Right lobe of liver (tissue), 6 donors: ENCODE measurements at regions not wholly inside any gene's neighbourhood (a gene's known extent, or its start where the extent isn't known, plus 50 kb on each side); places are given as distances from the start of the nearest gene placed in this dataset.

Experiments
- ATAC-seq, 4 donors: fragments of 200-7000 bp; cut with Tn5 transposase; one replicate each; pipeline ENCODE4 v1.9.1; 2020; ENCODE audit warnings: mild to moderate bottlenecking in 4 of 4, moderate library complexity in 4 of 4
- DNase-seq, 3 donors: peaks; one replicate each; pipeline ENCODE4 v3.0.0-alpha.2; 2020
- H3K27ac ChIP-seq, 3 donors: fragments of 200-600 bp; one replicate each; pipeline ENCODE4 v1.8.0; 2022
- H3K27me3 ChIP-seq, 2 donors: fragments of 200-600 bp; one replicate each; pipeline ENCODE4 v1.8.0; 2022
- H3K36me3 ChIP-seq, 4 donors: fragments of 200-600 bp; sonication (generic) in 1 of 4; one replicate each; pipeline versions ENCODE4 v1.5.1 to v1.8.0; 2017 to 2022; ENCODE audit warnings: control low read depth in 1 of 4
- H3K4me1 ChIP-seq, 4 donors: fragments of 200-600 bp; sonication (generic) in 1 of 4; one replicate each; pipeline versions ENCODE4 v1.5.1 to v1.8.0; 2017 to 2022; ENCODE audit warnings: control low read depth in 1 of 4
- H3K4me3 ChIP-seq, 3 donors: fragments of 200-600 bp; one replicate each; pipeline ENCODE4 v1.8.0; 2022
- H3K9me3 ChIP-seq, 4 donors: fragments of 200-600 bp; sonication (generic) in 1 of 4; one replicate each; pipeline versions ENCODE4 v1.5.1 to v1.8.0; 2017 to 2022; ENCODE audit warnings: control low read depth in 1 of 4
- POLR2A ChIP-seq: fragments of 450-650 bp; IDR thresholded peaks from one replicate; pipeline ENCODE4 v1.6.1; 2017; ENCODE audit warnings: antibody characterized with exemption, mild to moderate bottlenecking
- WGBS: methylation state at CpG from one replicate; pipeline ENCODE4 v1.1.6; 2018; ENCODE audit warnings: low coverage, low lambda C conversion rate; ENCODE audit not compliant: insufficient coverage; ENCODE audit errors: missing lambda C conversion rate; 5-methylcytosine and 5-hydroxymethylcytosine counted together
- intact Hi-C, 2 donors: fragments of 100-400 bp; cut with DNase I; formaldehyde crosslinking; loops; one replicate each; pipeline versions ENCODE4 v1.11.2 to v1.14.1; 2022
- TF ChIP-seq, protein P1 (sequence below), 4 donors: fragments of 200-600 bp in 3 of 4; fragments of 450-650 bp in 1 of 4; IDR thresholded peaks; one replicate each; pipeline versions ENCODE4 v1.5.1 to v1.8.0; 2016 to 2022; ENCODE audit warnings: antibody characterized with exemption in 4 of 4, mild to moderate bottlenecking in 2 of 4
- donor health status: DM: no; HTN: yes; CAD: no.
- donor health status: DM: no; HTN: no; CAD: no.
- donor health status: DM: no; HTN: no; CAD: no.
- donor health status: DM: no; HTN: yes; CAD: no.
- donor health status: DM: no; HTN: yes; CAD: no.

GRCh38 chr14:50023671-50024490, 92.5 kb downstream of the VCPKMT start:
- 72% methylated on average over 8 of the region's 8 CpGs for WGBS
- DNase-seq (no peak), ATAC-seq (no peak)
- Histone ChIP-seq H3K27me3 (no peaks in the 10 kb centered on the region), H3K36me3 (no peaks in the 10 kb centered on the region), H3K27ac (peak overlapping the region in 1 of 3 donors; percentile 22), H3K4me3 (no peak overlapping the region), H3K4me1 (peaks cover 0 to 7% (median 3%) of the 10 kb centered on the region in 4 donors), H3K9me3 (no peaks in the 10 kb centered on the region)
- TF ChIP-seq POLR2A: no peak
- TF ChIP-seq, protein P1, sequence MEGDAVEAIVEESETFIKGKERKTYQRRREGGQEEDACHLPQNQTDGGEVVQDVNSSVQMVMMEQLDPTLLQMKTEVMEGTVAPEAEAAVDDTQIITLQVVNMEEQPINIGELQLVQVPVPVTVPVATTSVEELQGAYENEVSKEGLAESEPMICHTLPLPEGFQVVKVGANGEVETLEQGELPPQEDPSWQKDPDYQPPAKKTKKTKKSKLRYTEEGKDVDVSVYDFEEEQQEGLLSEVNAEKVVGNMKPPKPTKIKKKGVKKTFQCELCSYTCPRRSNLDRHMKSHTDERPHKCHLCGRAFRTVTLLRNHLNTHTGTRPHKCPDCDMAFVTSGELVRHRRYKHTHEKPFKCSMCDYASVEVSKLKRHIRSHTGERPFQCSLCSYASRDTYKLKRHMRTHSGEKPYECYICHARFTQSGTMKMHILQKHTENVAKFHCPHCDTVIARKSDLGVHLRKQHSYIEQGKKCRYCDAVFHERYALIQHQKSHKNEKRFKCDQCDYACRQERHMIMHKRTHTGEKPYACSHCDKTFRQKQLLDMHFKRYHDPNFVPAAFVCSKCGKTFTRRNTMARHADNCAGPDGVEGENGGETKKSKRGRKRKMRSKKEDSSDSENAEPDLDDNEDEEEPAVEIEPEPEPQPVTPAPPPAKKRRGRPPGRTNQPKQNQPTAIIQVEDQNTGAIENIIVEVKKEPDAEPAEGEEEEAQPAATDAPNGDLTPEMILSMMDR (IDR thresholded peaks at IDR 0.05): no peak
- intact Hi-C loops: no loop called here

DNA sequence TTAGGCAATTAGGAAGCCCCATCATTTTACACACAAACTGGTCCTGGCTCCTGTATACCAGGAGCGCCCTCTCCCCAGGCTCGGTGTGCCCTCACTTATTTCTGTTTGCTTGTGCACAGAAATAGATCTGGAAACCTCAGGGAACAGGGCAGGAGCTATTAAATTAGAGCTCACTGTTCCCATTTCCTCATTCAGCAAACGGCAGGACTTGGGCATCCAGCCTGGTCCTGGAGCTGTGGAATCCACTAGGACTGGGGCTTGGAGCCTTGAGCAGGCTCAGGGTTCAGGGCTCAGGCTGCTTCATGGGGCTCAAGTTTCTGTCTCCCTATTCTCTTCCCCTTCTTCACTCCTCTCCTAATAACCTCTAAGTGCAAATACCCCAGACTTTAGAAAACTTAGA, 91.3 kb downstream of the VCPKMT start:
- no peak for DNase-seq
- no peak for ATAC-seq
- TF ChIP-seq, protein P1 (IDR thresholded peaks at IDR 0.05): no peak
- no peak for TF ChIP-seq POLR2A
- WGBS: 50% methylated on average over 2 of the region's 3 CpGs
- no peaks in the 10 kb centered on the region for H3K9me3 ChIP-seq
- no peaks in the 10 kb centered on the region for H3K4me1 ChIP-seq
- H3K27ac ChIP-seq: no peak overlapping the region
- H3K36me3 ChIP-seq: no peaks in the 10 kb centered on the region
- no peaks in the 10 kb centered on the region for H3K27me3 ChIP-seq
- H3K4me3 ChIP-seq: no peak overlapping the region
- intact Hi-C loops: no loop called here

DNA sequence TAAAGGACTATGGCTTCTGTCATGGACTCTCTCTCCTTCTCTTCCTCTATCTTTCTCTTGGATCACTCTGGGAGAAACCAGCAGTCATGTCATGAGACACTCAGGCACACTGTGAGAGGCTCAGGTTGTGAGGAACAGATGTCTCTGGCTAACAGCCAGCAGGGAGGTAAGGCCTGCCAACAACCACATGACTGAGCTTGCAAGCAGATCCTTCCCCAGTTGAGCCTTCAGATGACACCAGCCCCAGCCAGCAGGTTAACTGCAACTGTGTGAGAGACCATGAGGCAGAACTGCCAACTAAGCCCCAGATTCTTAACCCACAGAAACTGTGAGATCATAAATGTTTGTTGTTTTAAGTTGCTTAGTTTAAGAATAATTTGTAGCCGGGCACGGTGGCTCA, 90.6 kb downstream of the VCPKMT start:
- H3K27ac ChIP-seq: no peak overlapping the region
- DNase-seq: no peak
- no peaks in the 10 kb centered on the region for H3K36me3 ChIP-seq
- H3K27me3 ChIP-seq: no peaks in the 10 kb centered on the region
- WGBS: 87% methylated on average over 2 of the region's 2 CpGs
- intact Hi-C loops: no loop called here
- no peaks in the 10 kb centered on the region for H3K9me3 ChIP-seq
- H3K4me1 ChIP-seq: no peaks in the 10 kb centered on the region
- TF ChIP-seq, protein P1 (IDR thresholded peaks at IDR 0.05): no peak
- no peak for TF ChIP-seq POLR2A
- H3K4me3 ChIP-seq: no peak overlapping the region
- ATAC-seq: no peak

DNA sequence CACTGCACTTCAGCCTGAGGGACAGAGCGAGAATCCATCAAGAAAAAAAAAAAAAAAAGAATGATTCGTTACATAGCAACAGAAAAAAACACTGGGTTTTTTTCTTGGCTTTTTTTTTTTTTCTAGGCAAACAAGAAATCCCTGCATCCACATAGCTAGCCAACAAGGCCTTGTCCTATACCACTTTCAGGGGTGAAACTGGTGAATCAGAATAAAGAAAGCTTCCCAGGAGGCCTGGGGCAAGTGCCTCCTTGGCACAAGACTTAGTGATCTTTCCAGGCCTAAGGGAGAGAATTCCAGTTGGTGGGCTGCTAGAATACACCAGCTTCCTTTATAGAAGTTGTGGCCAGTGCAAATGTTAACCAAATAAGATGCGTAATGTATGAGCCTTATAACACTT, 90.0 kb downstream of the VCPKMT start:
- Histone ChIP-seq H3K9me3 (no peaks in the 10 kb centered on the region), H3K27me3 (no peaks in the 10 kb centered on the region), H3K36me3 (no peaks in the 10 kb centered on the region), H3K4me3 (no peak overlapping the region), H3K4me1 (no peaks in the 10 kb centered on the region), H3K27ac (no peak overlapping the region)
- TF ChIP-seq POLR2A: no peak
- TF ChIP-seq, protein P1 (IDR thresholded peaks at IDR 0.05): no peak
- no peak for DNase-seq
- no peak for ATAC-seq
- intact Hi-C loops: no loop called here
- WGBS: 87% methylated on average over 3 of the region's 3 CpGs
